Peyer's patch (tissue), 4 donors: ENCODE measurements at regions not wholly inside any gene's neighbourhood (a gene's known extent, or its start where the extent isn't known, plus 50 kb on each side); places are given as distances from the start of the nearest gene placed in this dataset.

ENCODE experiments used
- DNase-seq, 3 donors: peaks; one replicate each; pipeline ENCODE4 v3.0.0-alpha.2; 2017 to 2019
- H3K27ac ChIP-seq, 4 donors: fragments of 200-600 bp; sonication (generic); one replicate each; pipeline ENCODE4 v1.5.1; 2016 to 2019
- H3K27me3 ChIP-seq, 2 donors: fragments of 200-600 bp; sonication (generic); one replicate each; pipeline ENCODE4 v1.5.1; 2019
- H3K36me3 ChIP-seq, 3 donors: fragments of 200-600 bp; sonication (generic); one replicate each; pipeline ENCODE4 v1.5.1; 2016 to 2019
- H3K4me1 ChIP-seq, 4 donors: fragments of 200-600 bp; sonication (generic); one replicate each; pipeline ENCODE4 v1.5.1; 2016 to 2019
- H3K4me3 ChIP-seq, 4 donors: fragments of 200-600 bp; sonication (generic); 1 replicate in 3 of 4; 2 replicates in 1 of 4; pipeline ENCODE4 v1.5.1; 2016 to 2019; ENCODE audit warnings: mild to moderate bottlenecking in 1 of 4
- H3K9me3 ChIP-seq, 4 donors: fragments of 200-600 bp; sonication (generic); one replicate each; pipeline ENCODE4 v1.5.1; 2016 to 2019; ENCODE audit warnings: mild to moderate bottlenecking in 1 of 4
- POLR2A ChIP-seq, 2 donors: fragments of 450-650 bp; IDR thresholded peaks; one replicate each; pipeline ENCODE4 v1.5.1; 2017; ENCODE audit warnings: antibody characterized with exemption in 2 of 2, mild to moderate bottlenecking in 2 of 2, moderate library complexity in 2 of 2
- TF ChIP-seq, protein P1 (sequence below), 6 experiments: fragments of 450-650 bp in 4 of 6; fragments of 200-600 bp in 2 of 6; sonication (generic) in 1 of 6; IDR thresholded peaks; one replicate each; pipeline ENCODE4 v1.5.1; 2017 to 2019; ENCODE audit warnings: antibody characterized with exemption in 6 of 6, mild to moderate bottlenecking in 3 of 6, moderate library complexity in 1 of 6

- Histone ChIP-seq H3K9me3 (no peaks in the 10 kb centered on the region), H3K4me3 (no peak overlapping the region), H3K27me3 (no peaks in the 10 kb centered on the region), H3K27ac (no peak overlapping the region), H3K36me3 (no peaks in the 10 kb centered on the region), H3K4me1 (no peaks in the 10 kb centered on the region)
- TF ChIP-seq, protein P1, sequence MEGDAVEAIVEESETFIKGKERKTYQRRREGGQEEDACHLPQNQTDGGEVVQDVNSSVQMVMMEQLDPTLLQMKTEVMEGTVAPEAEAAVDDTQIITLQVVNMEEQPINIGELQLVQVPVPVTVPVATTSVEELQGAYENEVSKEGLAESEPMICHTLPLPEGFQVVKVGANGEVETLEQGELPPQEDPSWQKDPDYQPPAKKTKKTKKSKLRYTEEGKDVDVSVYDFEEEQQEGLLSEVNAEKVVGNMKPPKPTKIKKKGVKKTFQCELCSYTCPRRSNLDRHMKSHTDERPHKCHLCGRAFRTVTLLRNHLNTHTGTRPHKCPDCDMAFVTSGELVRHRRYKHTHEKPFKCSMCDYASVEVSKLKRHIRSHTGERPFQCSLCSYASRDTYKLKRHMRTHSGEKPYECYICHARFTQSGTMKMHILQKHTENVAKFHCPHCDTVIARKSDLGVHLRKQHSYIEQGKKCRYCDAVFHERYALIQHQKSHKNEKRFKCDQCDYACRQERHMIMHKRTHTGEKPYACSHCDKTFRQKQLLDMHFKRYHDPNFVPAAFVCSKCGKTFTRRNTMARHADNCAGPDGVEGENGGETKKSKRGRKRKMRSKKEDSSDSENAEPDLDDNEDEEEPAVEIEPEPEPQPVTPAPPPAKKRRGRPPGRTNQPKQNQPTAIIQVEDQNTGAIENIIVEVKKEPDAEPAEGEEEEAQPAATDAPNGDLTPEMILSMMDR (IDR thresholded peaks at IDR 0.05) = no peak
- TF ChIP-seq POLR2A (IDR thresholded peaks at IDR 0.05) = no peak
- DNase-seq = no peak
These were observed 238.5 kb upstream of the ZNF385D start for GRCh38 chr3:21989341-21990042.

DNA sequence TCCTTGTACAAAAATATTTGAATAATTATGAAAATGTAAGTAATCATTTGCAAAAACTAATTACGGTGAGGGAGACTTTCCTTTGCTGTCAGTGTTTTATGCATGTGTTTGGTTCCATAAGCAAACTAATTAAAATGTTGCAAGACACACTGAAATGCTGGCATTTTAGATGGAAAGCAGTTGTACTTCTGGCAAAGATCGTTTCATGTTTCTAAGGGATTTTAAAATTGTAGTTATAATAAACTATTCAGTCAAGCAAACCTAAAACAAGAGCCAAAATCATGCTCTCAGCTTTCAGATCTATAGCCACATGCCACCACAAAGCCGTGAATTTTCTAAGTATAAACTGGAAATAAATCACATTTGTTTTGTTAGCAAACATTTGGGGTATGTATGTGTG, 240.1 kb upstream of the ZNF385D start:
- Histone ChIP-seq H3K9me3 (no peaks in the 10 kb centered on the region), H3K27me3 (no peaks in the 10 kb centered on the region), H3K4me3 (no peak overlapping the region), H3K27ac (no peak overlapping the region), H3K36me3 (no peaks in the 10 kb centered on the region), H3K4me1 (no peaks in the 10 kb centered on the region)
- no peak for DNase-seq
- no peak for TF ChIP-seq POLR2A (IDR thresholded peaks at IDR 0.05)
- TF ChIP-seq, protein P1 (IDR thresholded peaks at IDR 0.05) = no peak

GRCh38 chr3:21995079-21995607, 244.1 kb upstream of the ZNF385D start:
- Histone ChIP-seq H3K27me3 (no peaks in the 10 kb centered on the region), H3K9me3 (no peaks in the 10 kb centered on the region), H3K4me3 (no peak overlapping the region), H3K4me1 (no peaks in the 10 kb centered on the region), H3K36me3 (no peaks in the 10 kb centered on the region), H3K27ac (no peak overlapping the region)
- TF ChIP-seq POLR2A (IDR thresholded peaks at IDR 0.05) = no peak
- TF ChIP-seq, protein P1 (IDR thresholded peaks at IDR 0.05) = no peak
- no peak for DNase-seq

- TF ChIP-seq, protein P1 (IDR thresholded peaks at IDR 0.05) = no peak
- no peak for TF ChIP-seq POLR2A (IDR thresholded peaks at IDR 0.05)
- no peaks in the 10 kb centered on the region for H3K36me3 ChIP-seq
- H3K27ac ChIP-seq = no peak overlapping the region
- peaks cover 0 to 6% (median 0%) of the 10 kb centered on the region in 4 donors for H3K9me3 ChIP-seq
- DNase-seq = no peak
- no peaks in the 10 kb centered on the region for H3K4me1 ChIP-seq
- H3K4me3 ChIP-seq = no peak overlapping the region
- no peaks in the 10 kb centered on the region for H3K27me3 ChIP-seq
These were observed 256.4 kb upstream of the ZNF385D start for GRCh38 chr3:22007368-22007767.

DNA sequence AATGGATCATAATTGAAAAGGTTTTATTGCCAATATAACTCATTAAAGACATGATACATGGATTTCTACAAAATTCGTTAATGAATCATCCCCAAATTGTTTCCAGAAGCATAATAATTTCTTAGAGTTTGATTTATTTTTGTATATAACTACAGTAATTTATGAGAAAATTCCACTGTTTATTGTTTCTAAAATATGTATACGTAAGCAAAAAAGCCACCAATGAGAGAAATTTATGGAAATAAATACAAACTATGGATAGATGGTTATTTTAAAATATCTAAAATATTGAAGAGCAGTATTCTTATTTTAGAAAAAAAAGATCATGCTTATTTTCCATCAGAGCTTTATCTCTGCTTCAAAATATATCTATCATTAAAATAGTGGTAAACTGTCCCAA, 260.0 kb upstream of the ZNF385D start:
- Histone ChIP-seq H3K4me3 (no peak overlapping the region), H3K36me3 (no peaks in the 10 kb centered on the region), H3K27ac (no peak overlapping the region), H3K27me3 (no peaks in the 10 kb centered on the region), H3K9me3 (peaks cover 0 to 4% (median 0%) of the 10 kb centered on the region in 4 donors), H3K4me1 (no peaks in the 10 kb centered on the region)
- TF ChIP-seq POLR2A (IDR thresholded peaks at IDR 0.05) = no peak
- TF ChIP-seq, protein P1 (IDR thresholded peaks at IDR 0.05) = no peak
- DNase-seq = no peak
